Hindlimb muscle (tissue), 1 donor: ENCODE measurements at regions not wholly inside any gene's neighbourhood (a gene's known extent, or its start where the extent isn't known, plus 50 kb on each side); places are given as distances from the start of the nearest gene placed in this dataset.

Experiments
- DNase-seq: peaks from one replicate; pipeline ENCODE4 v3.0.0-alpha.2; 2013

DNA sequence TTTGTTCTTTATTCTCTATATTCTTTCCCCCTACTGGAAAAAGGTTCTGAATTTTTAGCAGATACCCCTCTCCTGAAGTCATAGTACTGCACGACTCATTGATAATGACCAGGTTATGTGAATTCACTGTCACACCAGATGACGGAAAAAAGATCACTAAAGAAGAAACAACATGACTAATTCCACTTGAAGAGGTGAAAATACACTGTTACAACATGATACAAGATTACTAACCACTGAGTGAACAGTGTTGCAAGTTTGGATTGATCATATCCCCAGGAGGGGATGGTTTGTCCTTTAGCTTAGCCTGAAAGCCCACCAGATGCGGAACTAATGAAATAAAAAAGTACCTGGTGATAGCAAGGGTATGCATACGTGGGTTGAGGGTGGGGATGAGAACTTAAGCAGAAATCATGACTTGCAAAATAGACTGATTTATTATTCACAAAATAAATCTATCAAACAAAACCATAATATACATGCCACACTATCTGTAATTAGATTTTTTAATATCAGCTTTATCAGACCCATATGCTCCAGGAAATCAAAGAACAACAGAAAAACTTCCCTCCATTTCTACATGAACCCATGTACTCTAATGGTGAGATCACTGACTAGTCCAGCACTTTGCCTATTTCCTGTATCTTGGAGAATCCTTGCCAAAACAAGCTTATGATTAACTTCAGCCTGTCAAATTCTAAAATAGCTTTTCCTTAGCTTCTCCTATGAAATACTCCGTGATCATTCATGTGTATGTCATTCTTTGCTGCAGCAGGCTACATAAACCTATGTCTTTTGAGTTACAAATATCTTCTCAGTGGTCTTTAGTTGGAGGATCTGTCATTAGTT, 257.4 kb upstream of the AGA start:
- DNase-seq = no peak

DNA sequence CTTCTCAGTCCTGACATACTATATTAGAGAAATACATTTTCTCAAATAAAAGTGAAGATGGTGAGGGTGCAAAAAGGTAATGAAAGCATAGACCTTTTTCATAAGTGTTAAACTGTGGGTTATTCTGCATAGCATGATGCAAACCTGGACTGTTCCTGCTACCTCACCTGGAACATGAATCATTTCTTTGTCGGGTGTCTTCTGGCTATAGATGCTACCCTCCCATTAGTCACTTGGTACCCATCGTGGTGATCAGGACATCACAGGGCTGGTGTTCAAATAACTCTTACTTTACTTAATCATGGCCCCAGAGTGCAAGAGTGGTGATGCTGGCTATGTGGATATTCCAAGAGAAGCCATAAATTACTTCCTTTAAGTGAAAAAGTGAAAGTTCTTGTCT, 264.7 kb upstream of the AGA start:
- DNase-seq = no peak

DNA sequence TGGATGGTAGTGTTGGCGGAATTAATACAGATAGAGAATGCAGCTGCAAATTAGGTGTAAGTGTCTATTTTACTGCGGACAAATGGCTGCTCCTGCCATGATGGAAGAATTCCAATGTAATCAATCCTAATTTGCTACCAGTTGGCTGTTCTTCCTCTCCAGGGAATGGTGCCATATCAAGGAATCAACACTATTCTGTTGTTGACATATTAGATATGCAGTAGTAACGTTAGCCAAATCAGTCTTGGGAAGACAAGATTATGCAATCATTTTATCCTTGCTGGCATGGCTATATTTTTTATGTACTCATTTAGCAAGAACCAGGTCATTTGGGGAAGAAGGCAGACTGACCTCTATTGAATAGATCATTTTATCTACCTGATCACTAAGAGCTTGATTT, 271.2 kb upstream of the AGA start:
- DNase-seq = no peak

DNA sequence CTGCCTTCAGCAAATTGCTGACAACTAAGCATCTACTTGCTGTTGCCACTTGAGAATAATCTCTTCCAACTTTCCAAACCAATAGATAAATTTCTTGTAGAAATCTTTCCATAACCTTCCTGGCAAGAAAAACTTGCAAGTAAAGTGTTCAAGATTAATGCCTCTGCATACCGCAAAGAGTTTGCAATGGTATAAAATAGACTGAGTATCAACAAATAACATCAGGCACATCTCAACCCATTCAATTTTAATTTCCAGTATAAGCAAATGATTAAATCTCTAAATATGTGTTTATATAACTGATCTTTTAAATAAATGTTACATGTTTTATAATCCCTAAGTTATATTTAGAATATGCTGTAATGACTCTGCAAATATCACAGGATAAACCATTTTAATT, 275.2 kb upstream of the AGA start:
- no peak for DNase-seq

DNA sequence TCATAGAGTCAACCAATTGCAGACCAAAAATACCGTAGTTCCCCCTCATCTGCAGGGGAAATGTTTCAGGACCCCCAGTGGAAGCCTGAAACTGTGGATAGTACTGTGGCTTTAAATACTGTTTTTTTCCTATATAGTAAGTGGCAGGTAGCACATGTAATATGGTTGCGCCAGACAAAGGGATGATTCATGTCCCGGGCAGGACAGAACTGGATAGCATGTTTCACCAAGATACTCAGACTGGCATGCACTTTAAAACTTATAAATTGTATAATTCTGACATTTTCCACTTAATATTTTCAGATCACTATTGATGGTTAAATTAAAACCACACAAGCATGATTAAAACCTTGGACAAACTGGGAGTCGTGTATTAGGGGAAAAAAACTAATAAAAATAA, 276.3 kb upstream of the AGA start:
- DNase-seq = no peak

DNA sequence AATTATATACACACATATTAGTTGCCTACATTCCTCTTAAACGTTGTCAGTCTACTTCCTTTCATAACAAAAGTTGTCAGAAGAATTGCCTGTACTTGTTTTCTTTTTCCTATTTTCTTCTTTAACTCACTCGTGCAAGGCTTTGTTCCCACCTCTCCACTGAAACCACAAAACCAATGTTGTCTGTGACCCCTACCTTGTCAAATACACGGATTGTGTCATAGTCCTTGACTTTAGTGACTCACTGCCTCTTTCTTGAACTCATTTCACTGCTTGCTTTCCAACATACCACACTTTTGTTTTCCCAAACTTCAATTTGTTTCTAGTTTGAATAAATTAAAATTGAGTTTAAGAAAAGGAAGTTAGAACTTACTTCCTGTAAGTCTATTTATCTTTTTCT, 283.9 kb upstream of the AGA start:
- DNase-seq = no peak

DNA sequence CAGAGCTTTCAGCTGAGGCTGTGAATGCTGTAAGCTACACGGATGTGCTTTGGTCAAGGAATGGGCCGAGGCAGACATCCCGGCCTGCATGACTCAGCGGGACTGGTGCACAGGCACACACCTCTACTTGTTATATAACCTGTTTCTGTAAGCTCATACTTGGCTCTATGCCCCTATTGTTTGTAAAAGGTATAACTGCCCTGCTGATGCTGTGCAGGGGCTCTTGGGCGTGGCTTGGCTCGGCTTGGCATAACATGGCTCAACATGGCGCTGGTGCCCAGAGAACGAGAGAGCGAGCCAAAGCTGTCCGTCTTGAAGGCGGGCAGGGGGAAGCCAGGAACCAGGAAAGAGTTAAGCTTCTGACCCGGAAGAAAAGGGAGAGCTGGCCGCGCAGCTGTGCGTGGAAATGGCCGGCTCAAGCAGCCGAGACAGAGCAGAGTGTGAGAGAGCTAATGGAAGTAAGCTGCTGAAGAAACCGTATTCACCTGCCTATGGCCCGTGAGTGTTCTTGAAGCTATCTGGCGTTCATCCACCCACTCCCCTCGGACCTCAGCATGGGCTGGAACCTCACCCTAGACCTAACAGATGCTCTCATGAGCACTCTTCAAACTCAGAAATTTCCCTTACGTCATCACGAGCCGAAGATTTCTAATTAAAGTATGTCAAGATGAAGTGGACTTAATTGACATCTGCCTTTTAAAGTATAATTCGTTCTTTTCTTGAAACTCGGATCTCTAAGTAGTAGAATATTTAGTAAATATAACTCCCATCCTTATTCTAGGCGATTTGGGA, 286.3 kb upstream of the AGA start:
- no peak for DNase-seq

DNA sequence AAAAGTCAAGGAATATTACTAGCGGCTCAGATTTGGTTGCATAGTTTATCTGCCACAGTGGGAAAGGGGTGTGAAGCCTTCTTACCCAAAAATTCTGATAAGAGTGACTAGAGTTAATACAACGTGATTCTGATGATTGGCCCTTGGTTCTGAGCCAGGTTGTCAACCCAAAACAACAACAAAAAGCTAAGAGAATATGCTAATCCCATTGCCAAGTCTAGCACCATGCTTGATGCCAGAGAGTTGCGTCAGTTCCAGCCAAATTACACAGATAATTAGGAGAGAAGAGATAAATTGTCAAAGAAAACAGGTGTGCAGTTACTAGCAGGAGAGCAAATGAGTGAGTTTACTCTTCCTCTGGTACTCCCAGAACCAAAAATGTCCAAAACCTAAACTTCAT, 287.4 kb upstream of the AGA start:
- no peak for DNase-seq

DNA sequence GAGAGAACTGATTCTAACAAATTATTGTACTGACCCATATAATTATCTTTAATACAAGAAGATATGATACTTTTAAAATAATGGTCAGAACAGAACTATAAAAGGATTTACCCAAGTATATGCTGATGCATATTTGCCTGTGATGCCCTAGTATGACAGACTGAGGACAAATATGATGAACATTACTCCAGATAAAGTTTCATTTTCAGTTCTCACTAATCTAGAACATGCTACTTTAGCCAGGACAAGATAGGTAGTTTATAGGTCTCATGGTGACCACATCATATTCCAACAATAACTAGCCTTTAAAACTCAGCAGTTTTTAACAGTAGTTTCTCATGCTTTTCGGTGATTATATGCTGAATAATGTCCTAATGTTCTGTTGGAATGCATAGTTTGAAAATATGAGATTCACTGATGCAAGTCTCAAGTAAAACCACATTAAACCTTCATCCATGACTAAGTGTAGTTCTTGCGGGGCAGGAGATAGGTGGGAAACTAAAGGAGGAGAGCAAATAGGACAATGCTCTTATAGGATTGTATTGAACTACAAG, 295.2 kb upstream of the AGA start:
- no peak for DNase-seq

DNA sequence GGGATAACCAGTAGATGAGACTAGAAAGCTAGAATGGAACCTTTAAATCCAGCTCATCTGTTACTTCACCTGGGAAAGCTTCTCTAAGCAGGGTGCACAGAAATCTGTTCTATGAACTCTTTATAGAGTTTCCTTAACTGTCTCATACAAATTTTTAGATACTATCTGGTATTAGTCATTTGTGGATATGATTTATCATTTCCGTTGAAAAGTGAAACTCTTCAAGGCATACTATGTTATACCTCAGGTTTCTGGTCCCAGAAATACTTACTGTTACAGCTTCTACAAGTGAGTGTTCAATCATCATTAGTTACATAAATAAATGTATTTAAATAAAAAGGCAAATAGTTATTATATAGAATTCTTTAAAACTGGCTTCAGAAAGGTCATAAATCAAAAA, 298.3 kb upstream of the AGA start:
- no peak for DNase-seq

DNA sequence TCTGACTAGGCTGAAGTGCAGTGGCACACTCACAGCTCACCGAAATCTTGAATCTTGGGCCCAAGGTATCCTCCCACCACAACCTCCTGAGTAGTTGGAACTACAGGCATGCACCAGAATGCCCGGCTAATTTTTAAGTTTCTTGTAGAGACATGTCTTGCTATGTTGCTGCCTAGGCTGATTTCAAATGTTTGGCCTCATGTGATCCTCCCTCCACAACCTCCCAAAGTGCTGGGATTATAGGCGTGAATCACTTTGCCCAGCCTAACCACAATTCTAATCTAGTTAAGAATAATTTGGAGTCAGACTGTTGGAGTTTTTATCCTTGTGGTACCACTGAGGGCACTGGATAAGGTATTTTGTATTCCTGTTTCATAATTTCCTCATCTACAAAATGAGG, 317.5 kb upstream of the AGA start:
- no peak for DNase-seq

DNA sequence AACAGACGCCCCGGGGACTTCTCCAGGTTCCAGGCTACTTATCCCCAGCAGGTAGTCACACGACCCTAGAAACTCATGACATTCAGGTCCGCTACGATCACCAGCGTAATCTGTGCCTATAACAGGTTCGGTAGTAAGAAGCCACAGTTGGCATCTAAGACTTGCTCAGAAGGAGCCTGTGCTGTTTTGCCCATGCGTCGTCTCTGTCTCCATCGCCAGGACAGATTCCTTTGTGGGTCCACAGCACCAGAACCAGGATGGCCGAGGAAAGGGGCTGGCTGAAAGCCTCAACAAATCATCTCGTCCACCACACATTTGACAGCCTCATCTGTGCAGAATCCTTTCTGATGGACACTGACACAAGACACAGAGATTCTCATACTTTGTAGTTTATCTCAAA, 319.5 kb upstream of the AGA start:
- DNase-seq = no peak

DNA sequence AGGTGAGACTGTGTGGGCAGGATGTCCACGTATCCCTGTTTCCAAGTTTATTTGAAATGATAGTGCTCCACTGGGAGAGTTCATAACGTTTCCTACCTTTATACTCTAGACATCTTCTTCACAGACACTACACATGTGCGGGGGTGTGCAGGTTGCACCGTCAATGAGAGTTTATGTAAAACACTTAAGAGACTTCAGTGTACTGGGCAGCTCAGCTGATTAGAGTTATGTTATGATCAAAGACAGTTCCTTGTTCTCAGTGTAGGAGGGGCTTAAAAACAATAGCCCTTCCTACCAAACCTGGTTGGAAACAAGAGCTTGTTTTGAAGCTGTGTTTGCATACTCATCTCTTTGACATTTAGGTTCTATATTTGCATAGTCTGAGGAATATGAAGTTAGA, 326.9 kb upstream of the AGA start:
- no peak for DNase-seq

DNA sequence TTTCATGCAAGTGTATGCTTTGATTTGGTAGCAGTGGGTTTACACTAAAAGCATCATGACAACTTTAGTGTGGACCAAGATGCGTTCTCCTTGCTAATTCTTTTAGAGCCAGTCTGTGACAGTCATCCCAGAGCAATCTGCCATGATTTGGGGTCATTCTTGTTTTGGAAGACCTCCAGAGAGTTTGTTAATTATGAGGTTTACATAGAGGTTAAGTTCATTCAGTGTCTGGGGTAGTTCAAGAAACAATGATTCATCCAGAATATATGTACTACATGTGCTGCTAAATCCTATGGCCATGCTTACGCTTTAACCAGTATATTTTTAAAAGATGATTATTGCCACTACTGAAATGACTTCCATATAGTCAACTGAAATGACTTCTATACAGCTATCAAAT, 328.5 kb upstream of the AGA start:
- no peak for DNase-seq

DNA sequence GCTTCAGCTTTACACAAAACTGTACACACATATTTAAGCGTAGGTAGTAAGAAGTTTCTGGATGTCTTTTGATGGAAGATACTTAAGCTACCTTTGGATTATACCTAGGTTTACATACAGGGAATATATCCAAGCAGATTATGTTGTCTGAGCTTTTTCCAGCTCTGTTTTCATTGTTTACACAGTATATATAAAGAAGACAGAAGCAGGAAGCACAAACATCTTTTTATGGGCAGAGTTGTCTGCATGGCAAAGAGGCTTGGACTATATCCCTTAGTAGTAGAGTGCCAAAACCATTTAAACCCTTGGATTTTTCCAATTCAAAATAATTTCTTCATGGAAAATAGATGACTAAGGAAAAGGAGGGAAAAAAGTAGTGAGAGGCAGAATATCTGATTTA, 329.4 kb upstream of the AGA start:
- no peak for DNase-seq

DNA sequence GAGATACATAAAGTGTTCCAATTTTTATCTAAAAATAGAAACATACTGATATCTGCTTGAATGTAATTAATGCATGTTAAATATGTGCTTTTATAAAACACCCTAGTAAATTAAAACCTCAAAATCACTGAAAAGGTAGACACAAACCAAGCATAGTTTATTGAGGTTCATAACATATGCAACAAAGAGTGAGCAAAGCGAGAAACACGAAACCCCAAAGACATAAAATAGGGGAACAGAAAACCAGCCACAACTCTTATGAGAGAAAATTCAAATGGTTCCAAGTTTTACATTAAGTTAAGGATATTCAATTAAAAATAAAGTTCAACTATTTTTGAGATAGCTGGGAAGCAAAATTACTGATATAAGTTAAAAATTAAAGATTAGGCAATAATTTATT, 336.4 kb upstream of the AGA start:
- DNase-seq = no peak

DNA sequence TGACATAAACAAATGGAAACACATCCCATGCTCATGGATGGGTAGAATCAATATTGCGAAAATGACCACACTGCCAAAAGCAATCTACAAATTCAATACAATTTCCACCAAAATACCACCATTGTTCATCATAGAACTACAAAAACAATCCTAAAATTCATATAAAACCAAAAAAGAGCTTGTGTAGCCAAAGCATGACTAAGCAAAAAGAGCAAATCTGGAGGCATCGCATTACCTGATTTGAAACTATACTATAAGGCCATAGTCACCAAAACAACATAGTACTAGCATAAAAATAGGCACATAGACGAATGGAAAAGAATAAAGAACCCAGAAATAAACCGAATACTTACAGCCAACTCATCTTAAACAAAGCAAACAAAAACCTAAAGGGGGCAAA, 342.8 kb upstream of the AGA start:
- DNase-seq = no peak

DNA sequence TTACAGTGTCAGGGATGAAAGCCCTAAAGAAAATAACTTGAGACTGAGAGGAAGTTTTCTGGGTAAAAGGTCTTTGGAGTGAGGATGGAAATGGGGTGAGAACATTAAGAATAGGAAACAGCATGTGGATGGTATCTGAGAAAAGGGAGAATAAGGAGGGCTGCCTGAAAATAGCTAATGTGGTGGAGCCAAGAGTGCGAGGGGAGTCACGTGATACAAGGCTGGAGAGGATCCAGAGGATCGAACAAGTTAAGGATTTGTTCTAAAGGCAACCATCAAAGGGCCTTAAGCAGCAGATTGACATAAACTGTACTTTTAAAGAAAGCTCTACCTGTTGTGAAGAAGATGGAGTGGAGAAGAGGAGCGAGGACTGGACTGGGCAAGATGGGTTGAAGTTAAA, 347.4 kb upstream of the AGA start:
- DNase-seq = no peak

DNA sequence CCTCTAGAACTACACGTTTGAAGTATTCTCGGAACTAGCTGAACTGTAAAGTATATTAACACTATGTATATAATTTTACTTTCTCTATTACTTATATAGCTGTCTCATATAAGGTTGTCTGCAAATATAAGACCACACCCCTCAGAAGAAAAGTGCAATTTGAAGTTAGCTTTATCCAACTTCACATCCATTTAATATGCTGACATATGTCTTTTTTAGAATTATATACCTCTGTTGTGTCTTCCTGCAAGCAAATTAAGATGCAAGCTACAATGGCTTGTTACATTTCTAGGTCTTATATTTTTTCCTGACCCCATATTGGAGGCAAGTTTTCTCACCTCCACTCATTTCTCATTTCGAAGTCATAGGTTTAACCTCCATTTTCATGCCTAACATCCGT, 349.0 kb upstream of the AGA start:
- no peak for DNase-seq

DNA sequence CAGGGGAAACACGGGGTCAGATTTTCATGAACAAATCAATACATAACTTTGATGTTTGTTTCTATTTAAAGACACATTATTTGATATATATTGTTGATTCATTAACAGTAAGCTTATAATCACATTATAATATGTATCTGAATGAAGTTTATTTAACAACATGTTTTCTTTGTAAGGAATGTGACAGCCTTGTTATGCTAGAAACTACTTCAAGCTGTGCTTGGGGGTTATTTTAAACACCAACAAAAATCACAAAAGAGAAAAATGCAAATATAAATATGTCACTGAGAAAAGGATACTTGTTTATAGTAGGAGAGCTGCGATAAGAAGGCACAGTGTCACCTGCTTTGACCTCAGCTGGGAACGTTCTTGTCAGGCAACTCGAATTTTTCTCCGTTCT, 354.6 kb upstream of the AGA start:
- DNase-seq = no peak

DNA sequence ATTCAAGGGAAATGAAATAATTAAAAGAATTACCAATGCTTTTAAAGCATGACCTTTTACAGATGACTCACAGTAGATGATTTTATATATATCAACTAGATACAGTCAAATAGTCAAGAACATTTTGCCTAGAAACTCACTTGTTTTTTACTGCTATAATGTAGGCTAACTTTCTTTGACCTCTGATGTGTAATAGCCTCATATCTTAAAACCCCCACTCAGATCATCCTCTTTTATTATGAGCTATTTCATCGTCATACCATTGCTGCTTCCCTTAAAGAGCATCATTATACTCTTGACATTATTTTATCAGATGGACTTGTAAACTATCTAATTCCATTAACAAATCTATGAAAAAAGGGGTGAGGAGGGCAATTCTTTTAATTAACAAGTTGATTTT, 355.9 kb upstream of the AGA start:
- DNase-seq = no peak

DNA sequence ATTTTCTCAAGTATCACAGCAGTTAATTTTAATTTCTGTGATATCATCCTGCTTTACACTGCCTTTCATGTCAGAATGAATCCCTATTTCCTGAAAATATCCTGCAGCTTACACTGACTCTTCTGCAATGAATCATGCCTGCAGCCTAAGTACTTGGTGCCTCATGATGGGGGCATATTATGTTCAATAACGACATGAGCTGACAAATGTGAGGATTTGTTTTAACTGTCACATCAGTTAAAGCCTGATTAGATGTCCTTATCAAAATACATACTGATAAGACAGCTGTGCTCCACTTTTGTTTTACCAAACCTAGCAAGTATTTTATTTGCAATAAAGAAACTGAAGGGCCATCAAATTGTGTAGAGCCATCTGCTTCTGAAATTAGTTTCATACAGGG, 359.9 kb upstream of the AGA start:
- DNase-seq = no peak

DNA sequence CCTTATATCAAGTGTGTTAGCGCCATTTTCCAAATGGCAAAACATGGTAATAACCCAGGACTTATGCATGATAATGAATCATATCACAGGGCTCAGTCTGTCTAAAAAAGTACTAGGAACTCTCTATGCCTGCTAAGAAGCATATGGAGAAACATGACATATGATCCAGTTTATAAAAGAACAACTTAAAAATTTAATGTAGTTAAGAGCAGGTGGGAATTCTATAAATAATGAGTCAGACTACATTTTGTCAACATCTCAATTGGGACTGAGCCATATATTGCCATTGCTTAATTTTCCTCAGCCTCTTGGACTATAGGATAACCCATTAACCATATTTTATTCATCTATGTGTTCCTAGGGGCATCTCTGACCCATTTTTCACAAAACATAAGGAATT, 360.4 kb upstream of the AGA start:
- DNase-seq = no peak

DNA sequence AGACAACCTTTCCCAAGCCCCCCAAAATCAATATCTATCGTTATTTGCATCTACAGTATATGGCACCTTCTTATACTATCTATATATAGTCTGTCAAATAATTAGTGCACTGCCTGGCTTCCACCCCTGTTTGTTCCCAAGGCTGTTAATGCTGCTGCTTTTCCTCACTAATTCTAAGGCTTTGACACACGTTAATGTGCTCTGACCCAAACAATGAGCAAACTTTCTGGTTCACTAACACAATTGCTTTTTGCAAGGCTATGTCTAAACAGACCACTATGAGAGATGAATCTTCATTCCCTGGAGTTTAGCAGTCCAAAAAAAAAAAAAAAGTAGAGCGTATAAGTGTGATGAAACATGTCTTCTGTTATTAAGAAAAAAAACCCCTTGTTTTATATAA, 360.9 kb upstream of the AGA start:
- no peak for DNase-seq
